GM19351 (cell line): ENCODE measurements at regions not wholly inside any gene's neighbourhood (a gene's known extent, or its start where the extent isn't known, plus 50 kb on each side); places are given as distances from the start of the nearest gene placed in this dataset.

ENCODE experiments used
- ATAC-seq: cut with Tn5 transposase; IDR thresholded peaks from one replicate; pipeline ENCODE4 v1.9.1; 2021; ENCODE audit warnings: mild to moderate bottlenecking, moderate library complexity; ENCODE audit not compliant: unreplicated experiment

GRCh38 chr5:143695244-143695864 lies 116.6 kb upstream of the HMHB1 start:
- no peak for ATAC-seq

- ATAC-seq: no peak
These were observed 117.6 kb upstream of the HMHB1 start for GRCh38 chr5:143694357-143694756.

DNA sequence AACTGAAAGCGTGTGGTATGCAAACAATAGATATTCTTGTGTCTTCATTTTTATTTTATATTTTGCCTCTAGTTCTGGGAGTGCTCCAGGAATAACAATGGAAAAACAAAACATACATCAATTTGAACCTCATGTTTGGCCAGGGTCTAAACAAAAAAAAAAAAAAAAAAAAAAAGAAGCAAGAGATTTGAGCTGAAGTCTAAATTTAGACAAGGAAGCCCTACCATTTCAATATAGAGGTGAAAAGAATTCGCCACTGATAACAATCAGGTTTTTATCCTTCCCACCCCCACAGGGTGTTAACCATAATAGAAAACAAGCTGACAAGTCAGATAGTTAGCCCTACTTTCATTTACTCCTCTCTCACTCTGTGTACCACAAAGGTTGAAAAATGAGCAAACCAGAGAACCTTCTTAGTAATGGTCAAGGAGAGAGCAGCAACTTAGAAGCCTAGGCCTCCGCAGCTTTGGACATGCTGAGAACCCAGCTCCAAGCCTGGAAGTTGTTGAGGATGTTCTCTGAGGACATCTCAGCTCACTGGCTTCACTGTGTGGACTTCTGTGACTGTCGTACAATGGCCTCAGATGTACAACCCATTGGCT lies 118.2 kb upstream of the HMHB1 start:
- peak; percentile 98 for ATAC-seq

- no peak for ATAC-seq
These were observed 119.6 kb upstream of the HMHB1 start for GRCh38 chr5:143692342-143692741.

- no peak for ATAC-seq
These were observed 120.0 kb upstream of the HMHB1 start for GRCh38 chr5:143691945-143692290.

- ATAC-seq: no peak
These were observed 120.5 kb upstream of the HMHB1 start for GRCh38 chr5:143691287-143691944.

GRCh38 chr5:143687604-143688003 lies 124.4 kb upstream of the HMHB1 start:
- ATAC-seq: no peak

DNA sequence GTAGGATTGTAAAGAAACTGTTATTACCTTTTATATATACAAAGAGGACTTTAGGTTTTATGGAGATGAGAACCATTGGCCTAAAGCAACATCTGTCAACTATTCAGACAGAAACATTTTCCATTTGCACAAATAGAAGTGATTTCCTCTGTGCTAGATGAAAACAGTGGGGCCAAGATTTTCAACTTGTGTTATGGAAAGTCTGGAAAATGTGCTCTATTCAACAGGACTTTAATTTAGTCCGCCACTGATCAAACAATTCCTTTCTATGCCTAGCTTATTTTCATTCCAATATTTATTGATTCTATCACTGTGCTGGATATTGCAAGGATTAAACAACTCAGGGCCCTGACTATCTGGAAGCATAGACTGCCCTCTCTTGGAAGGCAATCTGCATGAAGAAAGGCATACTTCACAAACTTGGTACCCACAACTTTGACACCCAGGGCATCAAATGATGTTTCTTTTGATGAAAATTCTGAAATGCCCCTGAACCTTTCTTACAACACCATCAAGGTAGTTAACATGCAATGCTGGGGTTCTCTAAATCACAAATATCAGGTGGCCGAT lies 126.6 kb upstream of the HMHB1 start:
- ATAC-seq: no peak

DNA sequence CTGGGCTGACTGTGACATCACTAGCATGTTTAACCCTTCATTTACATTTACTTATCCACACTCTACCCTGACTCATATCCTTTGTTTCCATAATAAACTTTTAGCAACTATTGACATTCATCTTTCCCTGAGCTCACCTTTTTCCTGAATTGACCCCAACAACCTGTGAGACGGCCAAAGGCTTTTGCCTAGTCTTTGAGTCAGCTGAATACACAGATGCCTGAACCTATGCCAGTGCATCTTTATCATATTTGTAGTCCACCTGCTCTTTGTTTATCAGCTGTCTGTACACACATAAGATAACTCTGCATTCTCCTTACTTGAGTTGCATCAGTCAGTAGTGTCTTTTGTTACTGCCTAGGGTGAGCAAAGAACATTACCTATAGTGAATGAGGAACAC lies 128.5 kb upstream of the HMHB1 start:
- no peak for ATAC-seq

DNA sequence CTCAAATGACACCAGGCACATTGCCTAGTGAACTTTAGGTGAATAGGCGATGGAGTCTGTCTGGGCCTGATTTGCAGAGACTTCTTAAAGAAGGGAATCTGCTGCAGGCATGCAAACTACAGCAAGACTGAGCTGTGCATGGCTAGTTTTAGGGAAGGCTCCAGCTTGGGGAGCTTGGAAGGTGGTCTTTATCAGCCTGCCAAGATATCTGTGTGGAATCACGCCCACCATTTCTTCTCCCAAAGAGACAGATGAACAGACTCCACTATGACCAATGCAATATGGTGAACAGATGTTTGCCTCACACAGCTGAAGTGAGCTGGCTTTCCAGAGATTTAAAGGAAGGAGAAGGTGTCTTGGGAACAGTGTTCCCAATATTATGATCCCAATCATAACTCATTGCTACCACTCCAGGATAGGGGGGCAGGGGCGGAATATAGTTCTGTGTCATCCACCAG lies 129.0 kb upstream of the HMHB1 start:
- no peak for ATAC-seq

DNA sequence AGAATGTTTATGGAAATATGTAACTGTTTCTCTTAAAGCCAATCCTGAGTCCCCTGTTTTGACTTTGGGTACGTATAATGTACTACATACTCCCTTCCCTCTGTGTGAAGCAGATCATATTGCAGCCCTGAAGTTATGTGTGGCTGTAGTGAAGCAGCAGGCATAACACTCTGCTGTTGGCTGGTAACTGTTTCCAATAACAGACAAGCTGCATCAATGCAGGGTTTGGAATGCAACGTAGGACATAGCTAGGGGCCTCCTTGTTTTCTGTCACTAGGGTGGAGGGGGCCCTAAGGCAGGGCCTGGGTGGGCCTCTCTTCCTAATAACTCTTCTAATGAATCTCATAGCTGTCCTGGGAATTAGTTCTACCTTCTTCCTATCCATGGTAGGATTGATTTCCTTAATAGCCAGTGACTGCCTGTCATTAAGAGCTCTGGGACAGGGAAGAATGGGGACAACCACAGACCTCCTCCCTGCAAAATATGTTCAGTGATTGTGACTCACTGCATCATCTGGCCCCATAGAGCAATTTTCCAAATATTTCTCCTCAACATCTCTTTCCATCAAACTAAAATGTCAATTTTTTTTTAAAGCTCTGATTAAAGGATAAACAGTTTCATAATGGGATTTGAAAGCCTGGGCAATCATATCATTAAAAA lies 129.6 kb upstream of the HMHB1 start:
- no peak for ATAC-seq

DNA sequence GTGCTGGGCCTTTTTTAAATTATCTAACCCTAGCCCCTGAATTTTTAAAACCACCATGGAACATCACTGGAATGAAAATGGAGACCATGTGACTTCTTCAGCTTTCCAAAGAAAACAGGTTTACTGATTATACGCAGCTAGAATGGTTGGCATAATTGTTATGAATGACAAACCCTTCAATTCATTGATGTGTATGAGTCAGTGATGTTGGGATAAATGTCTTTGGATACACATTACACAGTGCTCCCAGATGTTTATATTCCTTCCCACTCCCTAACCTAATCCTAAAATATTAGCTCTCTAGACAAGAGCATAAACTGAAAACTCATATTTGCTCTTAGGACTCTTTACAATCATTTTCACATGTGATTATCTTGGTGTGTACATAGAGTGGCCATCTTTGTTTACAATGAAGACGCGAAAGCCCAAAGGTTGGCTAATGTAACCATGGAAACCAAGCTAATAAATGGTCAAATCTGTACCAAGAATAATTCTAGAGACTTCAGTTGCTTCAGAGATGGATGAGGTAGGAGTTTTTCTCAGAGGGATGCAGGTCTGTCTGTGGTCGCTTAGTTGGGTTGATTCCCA lies 131.2 kb upstream of the HMHB1 start:
- no peak for ATAC-seq

GRCh38 chr5:143679777-143680176 lies 132.2 kb upstream of the HMHB1 start:
- ATAC-seq: no peak

DNA sequence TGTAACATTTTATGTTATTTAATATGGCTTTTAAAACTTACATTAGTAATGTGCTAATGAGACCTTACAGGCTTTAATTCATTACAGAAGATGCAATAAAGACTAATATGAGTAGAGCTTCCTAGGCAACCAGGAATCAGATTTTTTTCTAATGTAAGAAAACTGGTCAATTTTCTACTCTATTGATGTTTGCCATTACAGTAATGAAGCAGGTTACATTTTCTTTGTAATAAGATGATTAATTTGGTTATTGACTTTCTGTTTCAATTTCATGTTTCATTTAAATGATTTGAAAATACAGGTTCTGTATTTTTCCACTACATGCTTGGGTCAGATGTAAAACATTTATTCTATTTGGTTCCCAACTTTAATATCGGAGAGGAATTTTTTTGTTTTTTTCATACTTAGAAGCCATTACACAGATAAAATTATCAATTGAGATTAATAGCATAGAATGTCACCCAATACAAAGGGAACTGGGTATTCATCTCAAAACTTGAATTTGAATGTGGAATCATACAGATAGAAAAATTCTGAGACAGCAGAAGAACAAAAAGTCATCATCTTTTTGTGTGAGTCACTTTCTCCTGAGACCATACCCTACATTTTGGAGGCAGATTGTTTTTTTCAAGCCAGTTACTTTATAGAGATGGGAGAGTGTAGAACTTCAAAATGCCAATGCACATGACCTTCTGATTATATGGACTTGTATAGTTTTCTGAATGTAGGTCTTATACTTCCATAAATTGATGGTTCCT lies 133.6 kb upstream of the HMHB1 start:
- peak; percentile 50 for ATAC-seq

GRCh38 chr5:143677403-143677802 lies 134.6 kb upstream of the HMHB1 start:
- no peak for ATAC-seq

GRCh38 chr5:143676802-143677201 lies 135.2 kb upstream of the HMHB1 start:
- ATAC-seq: no peak

DNA sequence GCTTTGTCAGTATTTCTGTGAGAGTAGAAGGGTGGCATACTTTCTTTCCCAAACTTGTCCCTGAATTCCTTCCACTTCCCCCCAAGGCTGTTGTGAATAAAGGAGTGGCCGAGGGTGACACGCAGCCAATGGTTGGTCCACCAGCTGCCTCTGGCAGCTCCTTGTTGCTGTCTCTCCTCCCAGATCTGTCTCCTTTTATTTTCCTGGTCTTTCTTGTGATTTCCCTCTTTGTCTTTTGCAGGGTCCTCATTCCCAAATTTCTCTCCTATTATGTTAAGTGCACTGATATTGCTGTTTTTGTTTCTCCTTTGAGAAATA lies 137.5 kb upstream of the HMHB1 start:
- no peak for ATAC-seq

GRCh38 chr5:143673676-143674468 lies 138.1 kb upstream of the HMHB1 start:
- no peak for ATAC-seq

GRCh38 chr5:143672806-143673205 lies 139.2 kb upstream of the HMHB1 start:
- no peak for ATAC-seq
